ENCODE measurements at regions not wholly inside any gene's neighbourhood (a gene's known extent, or its start where the extent isn't known, plus 50 kb on each side); places are given as distances from the start of the nearest gene placed in this dataset.
A peak's percentile ranks its signal among the peaks of the same experiment; 100 is the strongest.

GRCh38 chr1:110816945-110817344, 56.0 kb upstream of the CD53 start:
- Mint-ChIP-seq H3K27ac (no peak overlapping the region), H3K4me3 (no peak overlapping the region), H3K9me3 (no peaks in the 10 kb centered on the region), H3K4me1 (peaks cover 10% of the 10 kb centered on the region), H3K36me3 (peaks cover 4% of the 10 kb centered on the region), H3K27me3 (no peaks in the 10 kb centered on the region)
- ATAC-seq, result no peak

- no peak for ATAC-seq
- no peak overlapping the region for H3K27ac Mint-ChIP-seq
- no peaks in the 10 kb centered on the region for H3K27me3 Mint-ChIP-seq
Observed at GRCh38 chr1:110811529-110811928, 61.4 kb upstream of the CD53 start.

GRCh38 chr1:110800079-110800478, 72.9 kb upstream of the CD53 start:
- H3K4me1 Mint-ChIP-seq, result peaks cover 2% of the 10 kb centered on the region
- peaks cover 7% of the 10 kb centered on the region for H3K9me3 Mint-ChIP-seq
- peaks cover 9% of the 10 kb centered on the region for H3K36me3 Mint-ChIP-seq
- H3K27ac Mint-ChIP-seq, result no peak overlapping the region
- ATAC-seq, result no peak
- no peak overlapping the region for H3K4me3 Mint-ChIP-seq
- no peaks in the 10 kb centered on the region for H3K27me3 Mint-ChIP-seq

More at GRCh38 chr1:110811529-110811928, 61.4 kb upstream of the CD53 start:
- Mint-ChIP-seq H3K36me3 (no peaks in the 10 kb centered on the region), H3K4me1 (peaks cover 7% of the 10 kb centered on the region), H3K9me3 (peaks cover 3% of the 10 kb centered on the region), H3K4me3 (no peak overlapping the region)

- Mint-ChIP-seq H3K9me3 (peaks cover 7% of the 10 kb centered on the region), H3K4me1 (peaks cover 6% of the 10 kb centered on the region), H3K27ac (no peak overlapping the region), H3K36me3 (peaks cover 14% of the 10 kb centered on the region), H3K27me3 (no peaks in the 10 kb centered on the region), H3K4me3 (no peak overlapping the region)
- no peak for ATAC-seq
Observed at GRCh38 chr1:110798691-110799256, 74.2 kb upstream of the CD53 start.

GRCh38 chr1:110788673-110789072, 84.3 kb upstream of the CD53 start:
- Mint-ChIP-seq H3K4me3 (no peak overlapping the region), H3K27ac (peak overlapping the region; percentile 77), H3K27me3 (no peaks in the 10 kb centered on the region), H3K4me1 (peaks cover 52% of the 10 kb centered on the region), H3K36me3 (peaks cover 11% of the 10 kb centered on the region), H3K9me3 (peaks cover 12% of the 10 kb centered on the region)
- no peak for ATAC-seq

GRCh38 chr1:110787328-110788071, 85.4 kb upstream of the CD53 start:
- peaks cover 9% of the 10 kb centered on the region for H3K9me3 Mint-ChIP-seq
- H3K4me1 Mint-ChIP-seq, result peaks cover 60% of the 10 kb centered on the region
- no peaks in the 10 kb centered on the region for H3K27me3 Mint-ChIP-seq
- peaks cover 8% of the 10 kb centered on the region for H3K36me3 Mint-ChIP-seq
- H3K27ac Mint-ChIP-seq, result peak overlapping the region; percentile 77
- peak overlapping the region; percentile 52 for H3K4me3 Mint-ChIP-seq
- peak; percentile 95 for ATAC-seq

- peaks cover 60% of the 10 kb centered on the region for H3K4me1 Mint-ChIP-seq
- no peaks in the 10 kb centered on the region for H3K27me3 Mint-ChIP-seq
Observed at GRCh38 chr1:110786802-110787327, 86.1 kb upstream of the CD53 start.

GRCh38 chr1:110785612-110786011, 87.3 kb upstream of the CD53 start:
- peaks cover 66% of the 10 kb centered on the region for H3K4me1 Mint-ChIP-seq

More at GRCh38 chr1:110786802-110787327, 86.1 kb upstream of the CD53 start:
- H3K27ac Mint-ChIP-seq, result peak overlapping the region; percentile 77
- no peak for ATAC-seq
- H3K4me3 Mint-ChIP-seq, result peak overlapping the region; percentile 50
- peaks cover 9% of the 10 kb centered on the region for H3K9me3 Mint-ChIP-seq
- peaks cover 8% of the 10 kb centered on the region for H3K36me3 Mint-ChIP-seq

GRCh38 chr1:110785055-110785454, 87.9 kb upstream of the CD53 start:
- no peak for ATAC-seq
- Mint-ChIP-seq H3K4me3 (no peak overlapping the region), H3K27ac (peak overlapping the region; percentile 77), H3K9me3 (peaks cover 9% of the 10 kb centered on the region), H3K4me1 (peaks cover 69% of the 10 kb centered on the region), H3K36me3 (peaks cover 8% of the 10 kb centered on the region), H3K27me3 (no peaks in the 10 kb centered on the region)

More at GRCh38 chr1:110785612-110786011, 87.3 kb upstream of the CD53 start:
- H3K27ac Mint-ChIP-seq, result peak overlapping the region; percentile 77
- no peak for ATAC-seq
- no peak overlapping the region for H3K4me3 Mint-ChIP-seq
- H3K27me3 Mint-ChIP-seq, result no peaks in the 10 kb centered on the region
- H3K36me3 Mint-ChIP-seq, result peaks cover 8% of the 10 kb centered on the region
- peaks cover 9% of the 10 kb centered on the region for H3K9me3 Mint-ChIP-seq

GRCh38 chr1:110783292-110783918, 89.5 kb upstream of the CD53 start:
- Mint-ChIP-seq H3K4me3 (no peak overlapping the region), H3K27ac (no peak overlapping the region), H3K4me1 (peaks cover 64% of the 10 kb centered on the region), H3K9me3 (no peaks in the 10 kb centered on the region), H3K36me3 (no peaks in the 10 kb centered on the region), H3K27me3 (no peaks in the 10 kb centered on the region)
- ATAC-seq, result no peak

GRCh38 chr1:110781525-110781924, 91.4 kb upstream of the CD53 start:
- Mint-ChIP-seq H3K4me3 (no peak overlapping the region), H3K27ac (no peak overlapping the region), H3K36me3 (no peaks in the 10 kb centered on the region), H3K27me3 (no peaks in the 10 kb centered on the region), H3K4me1 (peaks cover 45% of the 10 kb centered on the region), H3K9me3 (no peaks in the 10 kb centered on the region)
- ATAC-seq, result no peak

- peaks cover 38% of the 10 kb centered on the region for H3K4me1 Mint-ChIP-seq
- H3K27me3 Mint-ChIP-seq, result no peaks in the 10 kb centered on the region
- no peaks in the 10 kb centered on the region for H3K36me3 Mint-ChIP-seq
- peak overlapping the region; percentile 29 for H3K4me3 Mint-ChIP-seq
- no peak overlapping the region for H3K27ac Mint-ChIP-seq
- peak; percentile 74 for ATAC-seq
- no peaks in the 10 kb centered on the region for H3K9me3 Mint-ChIP-seq
Observed at GRCh38 chr1:110780600-110781484, 92.1 kb upstream of the CD53 start.

GRCh38 chr1:110779636-110780035, 93.3 kb upstream of the CD53 start:
- Mint-ChIP-seq H3K27me3 (no peaks in the 10 kb centered on the region), H3K4me1 (peaks cover 26% of the 10 kb centered on the region), H3K36me3 (no peaks in the 10 kb centered on the region), H3K9me3 (no peaks in the 10 kb centered on the region), H3K27ac (no peak overlapping the region), H3K4me3 (no peak overlapping the region)
- no peak for ATAC-seq

- peaks cover 18% of the 10 kb centered on the region for H3K4me1 Mint-ChIP-seq
- ATAC-seq, result no peak
- no peaks in the 10 kb centered on the region for H3K36me3 Mint-ChIP-seq
- no peaks in the 10 kb centered on the region for H3K9me3 Mint-ChIP-seq
- no peak overlapping the region for H3K4me3 Mint-ChIP-seq
- no peaks in the 10 kb centered on the region for H3K27me3 Mint-ChIP-seq
- H3K27ac Mint-ChIP-seq, result no peak overlapping the region
Observed at GRCh38 chr1:110778821-110779220, 94.1 kb upstream of the CD53 start.

GRCh38 chr1:110777228-110777627, 95.7 kb upstream of the CD53 start:
- Mint-ChIP-seq H3K4me3 (no peak overlapping the region), H3K27me3 (no peaks in the 10 kb centered on the region), H3K27ac (no peak overlapping the region), H3K9me3 (no peaks in the 10 kb centered on the region), H3K36me3 (no peaks in the 10 kb centered on the region), H3K4me1 (peaks cover 14% of the 10 kb centered on the region)
- ATAC-seq, result no peak

Data from stimulated activated memory B cell treated with anti-CD40 and anti-IgM and Interleukin-4, amounts not matched to agents 10 μg/mL and 1 μg/mL and 100 μg/mL, for 72 hours (primary cell).